HepG2 (cell line): ENCODE measurements at regions not wholly inside any gene's neighbourhood (a gene's known extent, or its start where the extent isn't known, plus 50 kb on each side); places are given as distances from the start of the nearest gene placed in this dataset.

Experiments used
- ATAC-seq: fragments of 200-7000 bp; cut with Tn5 transposase; 3 replicates; pipeline ENCODE4 v1.9.1; 2020; ENCODE audit warnings: mild to moderate bottlenecking, moderate library complexity
- BruUV-seq: library from RNA; stranded (reverse); fragments of 400-500 nt; replicated peaks from 2 replicates; lab custom pipeline; 2021; lab: Mats Ljungman, UMichigan
- CTCF ChIA-PET: fragments of 300-600 bp; formaldehyde crosslinking; extraction: SDS; loops from one replicate; lab custom pipeline; 2021; ENCODE audit warnings: low total read pairs, inconsistent platforms, low intra/inter-chr PET ratio; lab: Yijun Ruan, JAX
- POLR2A ChIA-PET: fragments of 350-600 bp; sonication (Branson Sonifier 250); formaldehyde crosslinking; loops from one replicate; lab custom pipeline; 2020; ENCODE audit warnings: antibody characterized with exemption, inconsistent platforms; lab: Yijun Ruan, JAX
- DNase-seq: peaks from one replicate; pipeline ENCODE4 v3.0.0-alpha.2; 2015; ENCODE audit warnings: low spot score
- FAIRE-seq: peaks from 3 replicates; lab custom pipeline; 2011; peaks lifted over from hg19 to GRCh38; lab: Jason Lieb, UNC
- H2AFZ ChIP-seq: one replicate; pipeline ENCODE4 v1.6.1; 2011; ENCODE audit warnings: low read length, inconsistent platforms
- H3K27ac ChIP-seq: fragments of 300-600 bp; 3 replicates; pipeline ENCODE4 v1.8.0; 2011; ENCODE audit warnings: mixed run types, mild to moderate bottlenecking, mixed read lengths, low read length, inconsistent platforms; ENCODE audit not compliant: insufficient read depth; ENCODE audit errors: extremely low read length
- H3K27me3 ChIP-seq, 2 experiments: fragments of 200-600 bp in 1 of 2; 2 replicates in 1 of 2; 3 replicates in 1 of 2; pipeline versions ENCODE4 v1.6.0 to v1.8.0; 2011; ENCODE audit warnings: low read length in 2 of 2, mild to moderate bottlenecking in 2 of 2, moderate library complexity in 2 of 2, inconsistent platforms in 1 of 2; ENCODE audit not compliant: insufficient read depth in 2 of 2, control insufficient read depth in 1 of 2
- H3K36me3 ChIP-seq, 2 experiments: fragments of 200-600 bp in 1 of 2; replicated peaks in 1 of 2; 2 replicates in 1 of 2; 3 replicates in 1 of 2; pipeline versions ENCODE4 v1.5.1 to v1.8.0; 2011; ENCODE audit warnings: low read length in 2 of 2, inconsistent platforms in 1 of 2; ENCODE audit not compliant: insufficient read depth in 2 of 2, control insufficient read depth in 1 of 2
- H3K4me1 ChIP-seq: 2 replicates; pipeline ENCODE4 v1.5.1; 2012; ENCODE audit warnings: low read length, inconsistent platforms; ENCODE audit not compliant: insufficient read depth
- H3K4me2 ChIP-seq: 2 replicates; pipeline ENCODE4 v1.6.0; 2011; ENCODE audit warnings: low read depth, low read length, inconsistent platforms
- H3K4me3 ChIP-seq, 3 experiments: fragments of 200-600 bp in 1 of 3; sonication (generic), shearing (Covaris generic) in 1 of 3; replicated peaks in 1 of 3; 2 replicates each; pipeline ENCODE4 v1.5.1; 2011 to 2016; ENCODE audit warnings: low read length in 3 of 3, inconsistent platforms in 2 of 3, low read depth in 2 of 3, mild to moderate bottlenecking in 2 of 3, control low read depth in 1 of 3, mixed read lengths in 1 of 3; ENCODE audit not compliant: insufficient read depth in 1 of 3
- H3K79me2 ChIP-seq: one replicate; pipeline ENCODE4 v1.6.1; 2011; ENCODE audit warnings: low read length, inconsistent platforms; ENCODE audit not compliant: insufficient read depth
- H3K9ac ChIP-seq: 2 replicates; pipeline ENCODE4 v1.6.0; 2011; ENCODE audit warnings: mild to moderate bottlenecking, low read depth, low read length, inconsistent platforms; ENCODE audit not compliant: insufficient read depth
- H3K9me3 ChIP-seq: 2 replicates; pipeline ENCODE4 v1.5.1; 2012; ENCODE audit warnings: mild to moderate bottlenecking, low read length
- H4K20me1 ChIP-seq: 2 replicates; pipeline ENCODE4 v1.6.0; 2011; ENCODE audit warnings: inconsistent platforms, mild to moderate bottlenecking, low read length, moderate library complexity; ENCODE audit not compliant: insufficient read depth
- ARHGAP35 ChIP-seq: sonication (generic); formaldehyde crosslinking; IDR thresholded peaks from 2 replicates; pipeline ENCODE4 v1.9.0; 2022; ENCODE audit warnings: mild to moderate bottlenecking, inconsistent platforms, moderate library complexity, missing genetic modification reagents, borderline replicate concordance
- BORCS8-MEF2B ChIP-seq: sonication (generic); formaldehyde crosslinking; IDR thresholded peaks from 2 replicates; pipeline ENCODE4 v1.8.0; 2022; ENCODE audit warnings: mild to moderate bottlenecking, missing genetic modification reagents
- HOXA7 ChIP-seq: sonication (generic); formaldehyde crosslinking; IDR thresholded peaks from 2 replicates; pipeline ENCODE4 v1.8.1; 2022; ENCODE audit warnings: mild to moderate bottlenecking, missing genetic modification reagents, moderate library complexity
- RORA ChIP-seq: sonication (generic); formaldehyde crosslinking; IDR thresholded peaks from 2 replicates; pipeline ENCODE4 v1.5.0; 2020; ENCODE audit warnings: mild to moderate bottlenecking, missing genetic modification reagents, moderate library complexity
- SP5 ChIP-seq: IDR thresholded peaks from 2 replicates; pipeline ENCODE4 v1.6.1; 2016; ENCODE audit warnings: low read depth, borderline replicate concordance
- TBX3 ChIP-seq: fragments of 450-650 bp; IDR thresholded peaks from 2 replicates; pipeline ENCODE4 v1.6.1; 2017; ENCODE audit warnings: antibody characterized with exemption, mild to moderate bottlenecking, inconsistent platforms, borderline replicate concordance
- ZNF143 ChIP-seq: sonication (generic); formaldehyde crosslinking; IDR thresholded peaks from 2 replicates; pipeline ENCODE4 v1.4.0; 2020; ENCODE audit warnings: missing genetic modification reagents
- ZNF3 ChIP-seq: IDR thresholded peaks from 2 replicates; pipeline ENCODE4 v1.7.0; 2017; ENCODE audit warnings: inconsistent platforms
- ZNF354B ChIP-seq: sonication (generic); formaldehyde crosslinking; IDR thresholded peaks from 2 replicates; pipeline ENCODE4 v1.8.0; 2022; ENCODE audit warnings: mild to moderate bottlenecking, missing genetic modification reagents
- WGBS: methylation state at CpG from one replicate; pipeline ENCODE4 v1.1.6; 2017; ENCODE audit warnings: low lambda C conversion rate; 5-methylcytosine and 5-hydroxymethylcytosine counted together
- in situ Hi-C: cut with HindIII; loops from 2 replicates; pipeline ENCODE4 v1.10.0; 2017; ENCODE audit warnings: low pct_unique_long_range_greater_than_20kb; ENCODE audit not compliant: extremely low pct_ligation_motif_present
- intact Hi-C: fragments of 100-400 bp; cut with micrococcal nuclease; formaldehyde crosslinking; loops from one replicate; pipeline ENCODE4 v1.10.0; 2022; ENCODE audit not compliant: unreplicated experiment
- TF ChIP-seq, protein P1 (sequence below): sonication (generic); formaldehyde crosslinking; IDR thresholded peaks from 2 replicates; pipeline ENCODE4 v1.4.0; 2020; ENCODE audit warnings: missing genetic modification reagents, borderline replicate concordance

DNA sequence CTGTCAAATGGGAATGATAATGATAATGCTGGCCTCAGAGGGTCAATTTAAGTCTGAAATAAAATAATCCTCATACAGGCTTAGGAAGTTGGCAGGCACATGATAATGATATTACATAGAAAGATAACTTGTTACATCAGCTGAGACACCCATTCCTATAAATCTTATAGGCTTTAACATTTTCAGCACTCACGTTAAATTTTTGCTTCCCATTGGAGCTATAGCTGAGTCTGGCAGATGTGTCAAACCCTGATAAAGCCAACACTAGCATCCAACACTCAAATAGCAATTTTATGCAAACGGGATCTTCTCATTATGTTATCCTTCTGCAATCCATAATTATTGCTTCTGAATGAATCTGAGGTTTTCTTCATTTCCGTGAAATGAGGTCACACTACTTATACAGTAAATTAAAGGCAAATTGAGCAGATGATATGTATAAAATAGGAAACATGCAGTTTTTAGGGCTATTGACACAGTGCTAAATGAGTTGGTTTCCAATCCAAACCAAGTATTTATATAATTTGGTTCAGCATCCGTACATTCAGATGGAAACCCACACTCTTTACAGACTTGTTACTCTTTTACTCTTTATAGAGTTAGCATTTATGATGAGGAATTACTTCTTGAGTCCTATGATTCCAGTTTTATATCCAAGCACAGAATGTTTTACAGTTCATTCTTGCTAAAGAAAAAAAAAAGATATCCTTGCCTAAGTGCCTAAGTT is 481.6 kb downstream of the BTBD3 start:
- in situ Hi-C loops (no loop called here), intact Hi-C loops (no loop called here)
- ATAC-seq: no peak
- Histone ChIP-seq H3K27ac (no peak overlapping the region), H3K4me1 (no peaks in the 10 kb centered on the region), H2AFZ (no peak overlapping the region), H3K79me2 (no peaks in the 10 kb centered on the region), H3K27me3 (no peaks in the 10 kb centered on the region), H3K9me3 (0 out of 2 replicates have a peak, but pooled peaks cover 6% of the 10 kb centered on the region), H3K4me3 (no peak overlapping the region), H3K4me2 (no peak overlapping the region), H3K36me3 (no peaks in the 10 kb centered on the region), H4K20me1 (no peaks in the 10 kb centered on the region), H3K9ac (no peak overlapping the region)
- BruUV-seq: no TSS peak
- 2% methylated on average over 4 of the region's 4 CpGs for WGBS
- TF ChIP-seq BORCS8-MEF2B (CRISPR knock-in tag) (no peak), ARHGAP35 (no peak), ZNF354B (CRISPR knock-in tag) (no peak), ZNF3 (CRISPR knock-in tag) (no peak), HOXA7 (CRISPR knock-in tag) (no peak), SP5 (CRISPR knock-in tag) (no peak), TBX3 (no peak), RORA (CRISPR knock-in tag) (no peak), ZNF143 (CRISPR knock-in tag) (no peak)
- TF ChIP-seq, protein P1, sequence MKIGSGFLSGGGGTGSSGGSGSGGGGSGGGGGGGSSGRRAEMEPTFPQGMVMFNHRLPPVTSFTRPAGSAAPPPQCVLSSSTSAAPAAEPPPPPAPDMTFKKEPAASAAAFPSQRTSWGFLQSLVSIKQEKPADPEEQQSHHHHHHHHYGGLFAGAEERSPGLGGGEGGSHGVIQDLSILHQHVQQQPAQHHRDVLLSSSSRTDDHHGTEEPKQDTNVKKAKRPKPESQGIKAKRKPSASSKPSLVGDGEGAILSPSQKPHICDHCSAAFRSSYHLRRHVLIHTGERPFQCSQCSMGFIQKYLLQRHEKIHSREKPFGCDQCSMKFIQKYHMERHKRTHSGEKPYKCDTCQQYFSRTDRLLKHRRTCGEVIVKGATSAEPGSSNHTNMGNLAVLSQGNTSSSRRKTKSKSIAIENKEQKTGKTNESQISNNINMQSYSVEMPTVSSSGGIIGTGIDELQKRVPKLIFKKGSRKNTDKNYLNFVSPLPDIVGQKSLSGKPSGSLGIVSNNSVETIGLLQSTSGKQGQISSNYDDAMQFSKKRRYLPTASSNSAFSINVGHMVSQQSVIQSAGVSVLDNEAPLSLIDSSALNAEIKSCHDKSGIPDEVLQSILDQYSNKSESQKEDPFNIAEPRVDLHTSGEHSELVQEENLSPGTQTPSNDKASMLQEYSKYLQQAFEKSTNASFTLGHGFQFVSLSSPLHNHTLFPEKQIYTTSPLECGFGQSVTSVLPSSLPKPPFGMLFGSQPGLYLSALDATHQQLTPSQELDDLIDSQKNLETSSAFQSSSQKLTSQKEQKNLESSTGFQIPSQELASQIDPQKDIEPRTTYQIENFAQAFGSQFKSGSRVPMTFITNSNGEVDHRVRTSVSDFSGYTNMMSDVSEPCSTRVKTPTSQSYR (CRISPR knock-in tag): no peak
- FAIRE-seq: no peak
- POLR2A ChIA-PET: no interaction called here
- CTCF ChIA-PET: no interaction called here
- no peak for DNase-seq
